ENCODE measurements at regions not wholly inside any gene's neighbourhood (a gene's known extent, or its start where the extent isn't known, plus 50 kb on each side); places are given as distances from the start of the nearest gene placed in this dataset.

DNA sequence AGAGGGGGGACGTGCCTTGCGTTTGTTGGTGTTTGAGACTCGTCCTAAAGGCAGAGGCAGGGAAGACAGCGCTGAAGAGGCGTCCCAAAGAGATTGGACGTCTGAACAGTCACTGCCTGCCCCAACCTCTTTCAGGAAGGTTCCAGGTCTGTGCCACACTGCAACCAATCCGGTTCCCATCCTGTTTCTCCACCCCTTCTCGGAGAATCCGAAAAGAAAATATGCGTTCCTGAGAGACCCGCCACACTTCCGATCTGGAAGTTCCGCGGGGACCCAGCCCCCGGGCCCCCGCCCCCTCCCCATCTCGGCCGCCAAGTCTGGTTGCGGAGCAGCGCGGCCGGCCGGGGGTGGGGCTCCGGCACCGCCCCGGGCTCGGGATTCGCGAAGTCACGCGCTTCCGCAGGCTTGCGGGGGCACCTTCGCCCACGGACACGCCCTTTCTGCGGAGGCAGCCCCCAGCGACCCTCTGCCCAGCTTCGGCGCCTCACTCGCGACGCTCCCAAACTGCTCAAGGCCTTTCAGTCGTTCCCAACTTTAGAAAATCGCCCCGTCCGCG lies 124.5 kb upstream of the DPYD start:
- DNase-seq (ENCODE audit: low read depth in 2 of 2) = no peak

DNA sequence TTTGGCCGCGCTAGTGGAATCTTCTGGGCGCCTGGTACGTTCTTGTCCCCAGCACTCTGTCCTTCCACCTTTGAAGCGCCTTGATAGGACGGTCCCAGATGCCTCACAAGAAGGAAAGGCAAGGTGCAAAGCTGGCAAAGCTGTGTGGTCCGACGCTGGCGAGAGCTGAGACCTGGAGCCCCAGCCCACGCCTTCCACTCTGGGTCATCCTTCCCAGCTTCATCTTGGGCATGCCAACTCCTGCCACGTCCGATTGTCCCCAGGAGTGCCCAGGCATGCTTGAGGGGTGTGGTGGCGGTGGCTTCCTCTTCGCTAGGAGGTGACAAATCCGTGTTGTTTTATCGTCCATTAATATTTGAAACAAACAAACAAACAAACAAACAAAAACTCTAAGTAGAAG lies 123.9 kb upstream of the DPYD start:
- DNase-seq (ENCODE audit: low read depth in 2 of 2) = no peak

- DNase-seq (ENCODE audit: low read depth in 2 of 2) = no peak
These were observed 123.3 kb upstream of the DPYD start for GRCh38 chr1:98044071-98044697.

GRCh38 chr1:98035602-98036002 lies 114.8 kb upstream of the DPYD start:
- DNase-seq (ENCODE audit: low read depth in 2 of 2) = no peak

GRCh38 chr1:98034505-98034904 lies 113.7 kb upstream of the DPYD start:
- DNase-seq (ENCODE audit: low read depth in 2 of 2) = no peak

GRCh38 chr1:98032958-98033357 lies 112.1 kb upstream of the DPYD start:
- no peak for DNase-seq (ENCODE audit: low read depth in 2 of 2)

- no peak for DNase-seq (ENCODE audit: low read depth in 2 of 2)
These were observed 110.1 kb upstream of the DPYD start for GRCh38 chr1:98030976-98031375.

- DNase-seq (ENCODE audit: low read depth in 2 of 2) = no peak
These were observed 109.6 kb upstream of the DPYD start for GRCh38 chr1:98030483-98030882.

DNA sequence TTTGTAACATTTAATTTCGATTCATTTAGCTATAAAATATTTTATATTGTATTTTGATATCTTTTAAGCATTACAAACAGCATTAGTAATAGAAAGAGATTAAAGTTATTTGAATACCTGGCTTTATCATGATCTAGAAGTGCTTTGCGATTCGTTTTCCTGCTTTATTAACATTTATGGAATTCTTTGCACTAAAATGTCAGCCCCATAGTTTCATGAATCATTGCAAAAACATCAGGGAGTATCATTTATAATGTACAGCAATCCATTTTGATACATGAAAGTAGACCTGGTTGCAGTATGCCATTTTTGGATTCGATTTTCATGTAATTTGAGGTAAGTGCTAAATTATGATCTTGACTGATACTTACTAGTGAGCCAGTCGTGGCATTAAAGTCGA lies 108.0 kb upstream of the DPYD start:
- DNase-seq (ENCODE audit: low read depth in 2 of 2) = no peak

- DNase-seq (ENCODE audit: low read depth in 2 of 2) = no peak
These were observed 106.4 kb upstream of the DPYD start for GRCh38 chr1:98027103-98027705.

DNA sequence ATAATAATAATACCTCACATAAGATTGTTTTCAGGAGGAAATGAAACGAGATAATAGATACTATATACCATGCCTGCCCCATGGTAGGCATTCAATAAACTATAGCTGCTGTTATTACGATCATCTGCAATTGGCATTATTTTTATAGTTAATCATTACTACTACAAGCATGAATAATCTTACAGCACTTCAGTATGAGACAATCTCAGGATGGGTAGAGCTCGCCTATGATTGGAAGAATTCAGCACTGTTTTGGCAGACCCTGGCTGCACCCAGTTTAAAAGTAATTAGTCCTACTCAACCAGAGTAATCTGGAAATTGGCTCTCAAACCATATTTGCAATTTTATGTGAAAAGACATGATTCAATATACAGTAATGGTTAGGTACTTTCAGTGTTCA lies 105.0 kb upstream of the DPYD start:
- DNase-seq (ENCODE audit: low read depth in 2 of 2) = no peak

DNA sequence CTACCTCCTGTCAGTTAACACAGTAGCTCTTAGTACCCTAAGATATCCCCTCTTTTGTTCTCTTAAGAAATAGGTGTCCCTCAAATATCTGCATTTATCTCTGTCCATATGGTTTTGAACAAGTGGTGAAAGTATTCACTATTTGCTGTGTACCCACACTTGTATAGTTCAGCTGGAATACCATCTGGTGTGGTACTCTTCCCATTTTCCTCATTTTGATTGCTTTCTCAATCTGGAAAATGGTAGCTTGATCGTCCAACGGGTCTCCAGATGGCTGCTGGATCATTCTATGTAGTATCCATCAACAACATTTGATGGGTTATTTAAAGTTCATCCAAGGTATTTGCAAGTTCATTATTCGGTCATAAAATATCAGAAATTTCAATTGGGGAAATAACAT lies 100.3 kb upstream of the DPYD start:
- DNase-seq (ENCODE audit: low read depth in 2 of 2) = no peak

DNA sequence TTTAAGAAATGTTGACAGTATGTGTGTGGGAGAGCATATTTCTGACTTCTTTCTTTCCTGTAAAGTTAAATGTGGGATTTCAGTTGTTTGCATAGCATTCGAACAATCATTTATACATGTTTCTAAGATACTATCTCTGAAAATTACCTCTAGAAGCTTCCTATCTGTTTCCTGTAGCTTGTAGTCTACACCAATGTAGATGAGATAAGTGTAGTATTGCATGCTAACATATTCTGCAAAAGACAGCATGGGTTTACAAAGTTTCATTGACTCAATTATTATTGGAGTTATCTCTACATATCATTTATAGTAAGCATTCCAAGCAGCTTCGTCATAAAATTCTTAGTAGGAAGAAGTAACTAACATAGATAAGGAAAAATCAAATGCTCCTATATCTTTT lies 98.9 kb upstream of the DPYD start:
- no peak for DNase-seq (ENCODE audit: low read depth in 2 of 2)

DNA sequence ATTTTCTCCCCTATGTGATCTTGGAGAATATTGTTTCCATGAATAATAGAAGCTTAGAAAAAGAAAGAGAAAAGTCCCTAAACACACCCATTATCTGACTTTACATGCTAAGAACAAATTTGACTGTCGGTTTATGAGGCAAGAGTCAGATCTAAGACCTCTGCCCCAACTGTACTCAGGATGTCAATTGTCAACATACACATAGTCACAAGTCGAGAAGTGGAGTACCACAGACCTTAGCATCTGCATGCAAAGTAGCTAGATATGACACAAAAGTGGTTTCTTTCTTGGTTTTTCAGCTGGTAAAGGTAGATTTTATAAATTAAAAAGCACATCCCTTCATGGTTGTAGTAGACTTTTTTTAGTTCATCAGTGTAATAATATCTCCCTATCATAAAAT lies 97.2 kb upstream of the DPYD start:
- no peak for DNase-seq (ENCODE audit: low read depth in 2 of 2)

GRCh38 chr1:98017184-98017583 lies 96.3 kb upstream of the DPYD start:
- DNase-seq (ENCODE audit: low read depth in 2 of 2) = no peak

GRCh38 chr1:98008373-98008772 lies 87.5 kb upstream of the DPYD start:
- DNase-seq (ENCODE audit: low read depth in 2 of 2) = no peak

DNA sequence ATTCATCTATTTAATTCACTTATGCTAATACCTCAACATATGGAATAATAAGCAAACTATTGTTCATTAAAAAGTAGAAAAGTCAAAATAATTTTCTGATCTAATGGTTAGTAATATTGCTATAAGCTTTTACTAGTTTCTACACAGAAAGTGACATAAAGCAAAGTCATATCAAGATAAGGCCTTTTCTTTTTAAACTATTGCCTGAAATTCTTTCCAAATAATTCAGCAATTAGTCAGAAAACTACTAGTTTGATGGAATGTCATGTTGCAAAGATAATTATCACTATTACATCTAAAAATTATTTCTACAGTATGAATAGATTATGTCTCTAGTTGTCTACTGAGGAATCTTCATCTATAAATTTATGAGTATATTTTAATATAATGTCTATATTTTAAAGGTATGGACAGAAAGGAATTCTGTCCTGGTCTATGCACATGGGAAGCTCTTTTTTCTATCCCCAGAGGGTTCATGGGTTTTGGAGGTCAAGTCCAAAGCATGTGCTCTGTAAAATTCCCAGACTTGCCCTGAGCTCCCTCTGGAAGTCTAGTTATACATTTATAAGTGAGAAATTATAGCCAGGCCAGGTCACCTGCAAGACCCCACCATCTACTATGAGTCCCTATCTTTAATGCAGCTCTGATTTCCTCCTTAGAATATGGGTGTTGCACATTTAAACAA lies 84.6 kb upstream of the DPYD start:
- DNase-seq (ENCODE audit: low read depth in 2 of 2) = no peak

DNA sequence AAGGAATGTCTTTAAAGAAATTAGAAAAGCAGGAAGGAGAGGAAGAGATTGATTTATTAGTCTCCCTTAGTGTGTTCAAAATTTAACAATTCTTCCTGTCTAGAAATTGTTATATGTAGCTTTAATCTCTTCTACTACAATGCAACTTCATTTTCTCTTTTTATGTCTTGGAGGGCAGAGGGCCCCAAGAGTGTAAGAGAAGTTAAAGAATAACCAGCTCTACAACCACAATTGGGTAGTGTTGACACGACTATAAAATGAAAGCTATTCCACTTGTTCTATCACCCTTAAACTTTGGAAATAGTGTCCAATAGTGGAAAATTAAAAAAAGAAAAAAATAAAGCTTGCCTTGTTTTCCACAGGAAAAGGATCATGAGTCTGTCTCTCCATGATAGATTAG lies 82.6 kb upstream of the DPYD start:
- DNase-seq (ENCODE audit: low read depth in 2 of 2) = no peak

DNA sequence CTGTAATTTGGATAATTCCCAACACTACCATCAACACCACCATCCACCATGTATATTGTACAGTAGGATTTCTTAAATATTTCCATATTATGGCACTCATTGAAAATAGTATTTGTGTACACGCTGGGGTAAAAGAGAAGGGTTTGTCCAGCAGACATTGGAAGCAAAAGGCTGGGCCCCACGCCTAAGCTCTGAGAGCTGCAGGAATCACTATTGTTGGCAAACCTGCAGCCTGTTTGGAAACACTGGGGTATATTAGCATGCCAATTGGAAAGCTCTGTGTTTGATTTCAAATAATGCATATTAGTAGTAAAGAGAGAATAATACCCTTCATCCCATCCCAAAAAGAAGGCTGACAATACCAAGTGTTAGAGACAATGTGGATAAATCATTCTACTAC lies 81.5 kb upstream of the DPYD start:
- DNase-seq (ENCODE audit: low read depth in 2 of 2) = no peak

GRCh38 chr1:98001764-98002163 lies 80.9 kb upstream of the DPYD start:
- no peak for DNase-seq (ENCODE audit: low read depth in 2 of 2)

DNA sequence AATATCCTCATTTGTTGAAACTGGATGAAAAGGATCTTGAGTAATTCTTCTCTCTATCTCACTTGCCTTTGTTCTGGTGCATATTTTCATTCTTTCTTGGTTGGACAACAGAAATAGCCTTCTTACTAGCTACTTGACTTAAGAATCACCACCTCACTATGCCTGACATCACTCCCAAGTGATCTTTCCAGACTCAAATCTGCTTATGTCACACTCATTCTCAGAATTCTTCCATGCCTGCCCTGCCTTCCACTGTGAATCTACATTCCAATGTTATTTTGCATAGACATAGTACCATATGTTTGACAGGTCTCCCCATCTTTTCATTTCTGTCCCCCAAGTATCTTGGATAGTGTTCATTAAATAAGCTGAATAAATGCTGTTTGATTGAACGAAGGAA lies 78.5 kb upstream of the DPYD start:
- no peak for DNase-seq (ENCODE audit: low read depth in 2 of 2)

GRCh38 chr1:97996880-97997279 lies 76.0 kb upstream of the DPYD start:
- DNase-seq (ENCODE audit: low read depth in 2 of 2) = no peak

DNA sequence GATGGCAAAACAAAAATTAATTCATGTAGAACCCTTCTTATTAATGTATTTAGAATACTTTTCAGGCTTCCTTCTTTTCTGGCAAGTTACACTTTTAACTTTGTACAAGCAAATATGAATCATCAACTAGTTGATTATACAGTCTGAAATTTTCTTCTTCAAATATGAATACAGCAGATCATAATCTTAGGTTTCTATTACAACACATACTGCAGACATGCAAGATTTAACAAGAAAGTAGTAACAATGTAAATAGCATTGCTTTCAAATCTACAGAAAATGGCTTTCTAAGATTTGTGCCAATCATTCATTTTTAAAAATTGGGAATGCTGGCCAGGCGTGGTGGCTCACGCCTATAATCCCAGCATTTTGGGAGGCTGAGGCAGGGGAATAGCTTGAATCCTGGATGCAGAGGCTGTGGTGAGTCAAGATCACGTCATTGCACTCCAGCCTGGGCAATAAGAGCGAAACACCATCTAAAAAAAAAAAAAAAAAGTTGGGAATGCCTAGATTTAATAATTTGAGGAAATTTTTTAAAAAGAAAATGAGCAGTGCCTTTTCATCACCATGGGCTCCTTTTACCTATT lies 68.4 kb upstream of the DPYD start:
- no peak for DNase-seq (ENCODE audit: low read depth in 2 of 2)

All from stimulated activated CD4-positive, alpha-beta T cell treated with anti-CD3 and anti-CD28 coated beads, Interleukin-12 subunit alpha, Interleukin-12 subunit beta, amount 100 ng/mL, for 24 hours (primary cell).